ENCODE measurements at regions not wholly inside any gene's neighbourhood (a gene's known extent, or its start where the extent isn't known, plus 50 kb on each side); places are given as distances from the start of the nearest gene placed in this dataset.

GRCh38 chr18:23337599-23338444 is 115.3 kb upstream of the RIOK3 start:
- CTCF ChIA-PET = no interaction called here

GRCh38 chr18:23340661-23341060 is 112.4 kb upstream of the RIOK3 start:
- ChIA-PET POLR2A (no interaction called here), CTCF (interaction anchor here (0.7 to 0.8 kb wide), 2 partner anchors 9 to 82 kb away, joined by 3 to 6 read pairs; no protein-coding TSS in a partner anchor)
- H3K4me2 ChIP-seq = no peak overlapping the region
- WGBS (ENCODE audit: missing lambda C conversion rate) = 85% methylated on average over 9 of the region's 9 CpGs
- FAIRE-seq (no peak), ATAC-seq (no peak), DNase-seq (ENCODE audit: low read depth in 1 of 2, low spot score in 1 of 2) (no peak)
- no peak overlapping the region for H3K27ac ChIP-seq
- TF ChIP-seq REST (IDR thresholded peaks at IDR 0.05) = no peak
- no peak for TF ChIP-seq EHMT2 (IDR thresholded peaks at IDR 0.05; ENCODE audit: low read depth)
- TF ChIP-seq NR3C1 (IDR thresholded peaks at IDR 0.05) = no peak
- TF ChIP-seq ZNF302 (CRISPR knock-in tag; IDR thresholded peaks at IDR 0.05) = no peak
- TF ChIP-seq CHD2 (IDR thresholded peaks at IDR 0.05; ENCODE audit: low read length, partially characterized antibody) = no peak
- no peak for TF ChIP-seq ZFP36 (IDR thresholded peaks at IDR 0.05; ENCODE audit: borderline replicate concordance, partially characterized antibody)
- TF ChIP-seq RNF2 (IDR thresholded peaks at IDR 0.05; ENCODE audit: borderline replicate concordance, low read depth) = no peak
- TF ChIP-seq KDM1A (IDR thresholded peaks at IDR 0.05; ENCODE audit: low read depth) = no peak
- no peak for TF ChIP-seq HOXB5 (CRISPR knock-in tag; IDR thresholded peaks at IDR 0.05)
- TF ChIP-seq TP53 (CRISPR knock-in tag; IDR thresholded peaks at IDR 0.05) = no peak
- no peak for TF ChIP-seq JUNB (IDR thresholded peaks at IDR 0.05)
- no peak for TF ChIP-seq E2F6 (IDR thresholded peaks at IDR 0.05; ENCODE audit: borderline replicate concordance, low read depth)
- no peak for TF ChIP-seq HEYL (CRISPR knock-in tag; IDR thresholded peaks at IDR 0.05)
- no peaks in the 10 kb centered on the region for H3K9me3 ChIP-seq
- H3K4me3 ChIP-seq = no peak overlapping the region
- no peaks in the 10 kb centered on the region for H3K4me1 ChIP-seq

More at GRCh38 chr18:23337599-23338444, 115.3 kb upstream of the RIOK3 start:
- Histone ChIP-seq H3K4me2 (no peak overlapping the region), H3K4me3 (no peak overlapping the region), H3K27ac (no peak overlapping the region), H3K9me3 (no peaks in the 10 kb centered on the region), H3K4me1 (no peaks in the 10 kb centered on the region)
- DNase-seq (ENCODE audit: low read depth in 1 of 2, low spot score in 1 of 2) = peak in 1 of 2 experiments; percentile 10
- FAIRE-seq = no peak
- TF ChIP-seq MAZ (IDR thresholded peaks at IDR 0.05; ENCODE audit: borderline replicate concordance, low read depth, low read length) (no peak), HOXB5 (CRISPR knock-in tag; IDR thresholded peaks at IDR 0.05) (no peak), EHMT2 (IDR thresholded peaks at IDR 0.05; ENCODE audit: low read depth) (no peak)
- WGBS (ENCODE audit: missing lambda C conversion rate) = 92% methylated on average over 3 of the region's 3 CpGs
- POLR2A ChIA-PET = no interaction called here
- ATAC-seq = no peak

GRCh38 chr18:23341383-23341782 is 111.7 kb upstream of the RIOK3 start:
- no peak overlapping the region for H3K4me2 ChIP-seq
- ChIA-PET POLR2A (no interaction called here), CTCF (no interaction called here)
- WGBS (ENCODE audit: missing lambda C conversion rate) = 78% methylated on average over 9 of the region's 9 CpGs
- no peak for DNase-seq (ENCODE audit: low read depth in 1 of 2, low spot score in 1 of 2)
- H3K9me3 ChIP-seq = no peaks in the 10 kb centered on the region
- H3K4me3 ChIP-seq = no peak overlapping the region
- no peak for FAIRE-seq
- no peak for ATAC-seq
- TF ChIP-seq MAFK (IDR thresholded peaks at IDR 0.05; ENCODE audit: partially characterized antibody) (no peak), PHF8 (IDR thresholded peaks at IDR 0.05; ENCODE audit: borderline replicate concordance, low read depth) (no peak), ZFP36 (IDR thresholded peaks at IDR 0.05; ENCODE audit: borderline replicate concordance, partially characterized antibody) (no peak), FOSB (CRISPR knock-in tag; IDR thresholded peaks at IDR 0.05) (no peak), SMC3 (IDR thresholded peaks at IDR 0.05) (no peak), RNF2 (IDR thresholded peaks at IDR 0.05; ENCODE audit: borderline replicate concordance, low read depth) (no peak), GATA3 (IDR thresholded peaks at IDR 0.05; ENCODE audit: borderline replicate concordance) (no peak)
- no peak overlapping the region for H3K27ac ChIP-seq
- H3K4me1 ChIP-seq = no peaks in the 10 kb centered on the region

Measured in A549 (cell line).